ENCODE measurements at regions not wholly inside any gene's neighbourhood (a gene's known extent, or its start where the extent isn't known, plus 50 kb on each side); places are given as distances from the start of the nearest gene placed in this dataset.

DNA sequence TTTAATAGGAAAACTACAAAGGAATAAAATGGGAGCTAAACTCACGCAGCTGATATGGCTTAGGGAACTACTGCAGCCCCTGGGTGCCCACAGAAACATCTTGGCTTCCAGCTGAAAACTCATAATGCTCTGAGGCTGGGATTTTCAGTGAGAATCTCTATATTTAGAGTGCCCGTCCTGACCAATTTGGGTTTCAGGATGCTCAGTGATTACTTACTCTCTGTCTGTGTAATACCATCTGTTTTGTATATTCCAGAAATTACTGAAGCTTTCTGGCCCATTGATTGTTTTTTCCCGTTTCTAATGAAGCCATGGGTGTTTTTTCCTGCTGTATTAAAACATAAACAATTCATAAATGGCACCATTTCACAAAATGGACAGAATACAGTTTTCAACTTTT, 50.6 kb upstream of the ZNF385D start:
- no peak for DNase-seq (ENCODE audit: low spot score)

- DNase-seq (ENCODE audit: low spot score) = no peak
Observed at GRCh38 chr3:21803604-21804003, 52.6 kb upstream of the ZNF385D start.

DNA sequence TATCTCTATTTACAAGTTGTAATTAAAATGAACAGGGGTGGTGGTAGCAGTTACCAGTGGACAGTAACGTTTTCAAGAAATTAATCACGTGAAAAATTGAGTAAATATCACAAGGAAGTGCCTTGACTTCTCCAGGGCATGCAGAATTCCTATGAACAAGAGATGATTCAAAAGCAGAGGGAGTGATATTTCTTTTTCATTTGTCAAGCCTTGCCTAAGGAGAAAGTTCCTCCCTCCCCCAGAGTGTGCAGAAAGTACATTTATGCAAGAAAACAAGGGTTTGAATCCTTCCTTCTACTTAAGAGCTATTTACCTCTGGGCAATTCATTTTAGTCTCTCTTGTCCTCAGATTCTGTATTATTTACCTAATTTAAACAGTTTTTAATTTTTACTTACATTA, 53.3 kb upstream of the ZNF385D start:
- DNase-seq (ENCODE audit: low spot score) = no peak

DNA sequence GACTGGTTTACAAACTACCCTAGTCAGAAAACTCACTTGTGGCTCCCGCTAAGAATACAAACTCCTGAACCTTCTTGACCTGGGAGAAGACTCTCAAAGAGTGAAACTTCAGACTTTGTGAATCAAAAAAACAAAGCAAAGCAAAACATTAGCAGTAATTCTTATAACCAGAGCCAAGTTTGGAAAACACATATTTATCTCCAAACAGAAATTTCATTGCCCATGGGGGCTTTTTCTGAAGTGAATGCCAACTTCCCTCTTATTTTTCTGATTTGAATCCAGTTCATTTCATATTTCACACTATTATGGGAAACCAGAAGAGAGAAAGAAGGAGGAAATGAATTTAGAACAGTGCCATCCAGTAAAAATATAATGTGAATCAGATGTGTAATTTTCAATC, 55.7 kb upstream of the ZNF385D start:
- DNase-seq (ENCODE audit: low spot score) = no peak

- DNase-seq (ENCODE audit: low spot score) = no peak
Observed at GRCh38 chr3:21825684-21826083, 74.7 kb upstream of the ZNF385D start.

- no peak for DNase-seq (ENCODE audit: low spot score)
Observed at GRCh38 chr3:21826416-21826815, 75.4 kb upstream of the ZNF385D start.

GRCh38 chr3:21830541-21830940, 79.5 kb upstream of the ZNF385D start:
- DNase-seq (ENCODE audit: low spot score) = no peak

- DNase-seq (ENCODE audit: low spot score) = no peak
Observed at GRCh38 chr3:21835264-21835663, 84.3 kb upstream of the ZNF385D start.

DNA sequence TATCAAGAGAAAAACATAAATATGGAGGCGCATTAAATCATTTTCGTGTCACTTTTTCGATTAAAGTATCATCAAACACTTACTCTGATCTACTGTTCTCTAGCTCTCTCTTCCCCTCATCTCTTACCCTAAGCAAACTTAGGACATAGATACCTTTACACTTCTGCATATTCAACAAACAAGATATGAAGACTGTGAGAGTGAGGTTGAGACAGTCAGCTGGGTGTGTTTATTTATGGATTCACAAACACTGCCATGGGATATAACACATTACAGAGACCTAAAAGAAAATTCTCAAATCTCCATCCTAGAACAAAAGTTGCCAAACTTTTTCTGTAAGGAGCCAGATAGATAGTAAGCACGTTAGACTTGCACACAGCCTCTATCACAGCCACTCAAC, 85.2 kb upstream of the ZNF385D start:
- no peak for DNase-seq (ENCODE audit: low spot score)

- DNase-seq (ENCODE audit: low spot score) = no peak
Observed at GRCh38 chr3:21839176-21839575, 88.2 kb upstream of the ZNF385D start.

- DNase-seq (ENCODE audit: low spot score) = no peak
Observed at GRCh38 chr3:21839592-21839991, 88.6 kb upstream of the ZNF385D start.

DNA sequence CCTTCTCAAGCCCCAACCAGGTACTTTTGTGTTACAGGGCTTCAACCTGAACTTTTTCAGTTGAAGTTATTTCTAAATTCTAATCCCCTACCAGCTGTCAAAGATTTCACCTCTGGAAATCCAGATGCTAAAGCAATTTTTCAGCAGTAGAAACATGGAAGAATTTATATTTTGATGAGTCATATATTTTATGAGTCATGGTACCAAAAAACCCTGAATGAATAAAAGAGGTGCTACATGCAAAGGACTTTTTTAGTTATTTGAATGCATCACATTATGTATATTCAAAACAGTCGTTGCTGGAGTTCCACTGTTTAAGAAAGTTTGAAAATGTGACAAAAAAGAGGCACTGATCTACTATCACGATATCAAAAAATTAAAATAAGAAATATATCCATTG, 96.0 kb upstream of the ZNF385D start:
- DNase-seq (ENCODE audit: low spot score) = no peak

- no peak for DNase-seq (ENCODE audit: low spot score)
Observed at GRCh38 chr3:21859124-21860081, 108.4 kb upstream of the ZNF385D start.

DNA sequence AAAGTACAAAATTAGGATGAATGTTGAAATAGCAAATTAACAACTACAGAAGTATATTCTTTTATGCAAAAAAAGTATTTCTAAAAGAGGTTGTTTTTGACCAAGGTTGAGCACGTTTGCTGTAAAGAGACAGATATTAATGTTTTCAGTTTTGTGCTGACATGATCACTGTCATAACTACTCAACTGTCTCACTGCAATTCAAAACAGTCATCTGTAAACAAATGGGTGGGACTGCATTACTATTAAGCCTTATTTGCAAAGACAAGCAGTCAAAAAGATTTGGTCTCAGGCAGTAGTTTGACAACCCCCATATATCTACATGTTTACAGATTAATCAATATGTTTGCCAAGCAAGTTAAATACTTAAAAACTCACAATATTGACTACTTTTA, 109.1 kb upstream of the ZNF385D start:
- DNase-seq (ENCODE audit: low spot score) = no peak

- no peak for DNase-seq (ENCODE audit: low spot score)
Observed at GRCh38 chr3:21860657-21861056, 109.6 kb upstream of the ZNF385D start.

DNA sequence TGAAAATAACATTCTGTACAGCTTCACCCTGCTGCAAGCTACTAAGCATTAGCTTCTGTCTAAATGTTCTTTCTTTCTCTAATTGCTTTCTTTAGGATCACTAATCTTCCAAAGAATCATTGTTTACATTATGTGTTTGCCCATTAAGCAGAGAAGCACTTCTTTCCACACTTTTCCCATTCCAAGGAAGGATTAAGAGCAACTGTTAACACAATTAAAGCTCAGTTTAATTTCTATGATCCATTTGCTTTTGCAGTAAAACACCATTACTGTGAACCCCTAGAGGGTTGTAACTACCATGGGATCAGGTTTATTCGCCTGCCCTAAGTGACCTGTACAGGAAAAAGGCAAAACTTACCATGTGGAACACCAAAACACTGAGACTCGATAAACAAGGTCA, 125.8 kb upstream of the ZNF385D start:
- no peak for DNase-seq (ENCODE audit: low spot score)

- DNase-seq (ENCODE audit: low spot score) = no peak
Observed at GRCh38 chr3:21877214-21877754, 126.3 kb upstream of the ZNF385D start.

DNA sequence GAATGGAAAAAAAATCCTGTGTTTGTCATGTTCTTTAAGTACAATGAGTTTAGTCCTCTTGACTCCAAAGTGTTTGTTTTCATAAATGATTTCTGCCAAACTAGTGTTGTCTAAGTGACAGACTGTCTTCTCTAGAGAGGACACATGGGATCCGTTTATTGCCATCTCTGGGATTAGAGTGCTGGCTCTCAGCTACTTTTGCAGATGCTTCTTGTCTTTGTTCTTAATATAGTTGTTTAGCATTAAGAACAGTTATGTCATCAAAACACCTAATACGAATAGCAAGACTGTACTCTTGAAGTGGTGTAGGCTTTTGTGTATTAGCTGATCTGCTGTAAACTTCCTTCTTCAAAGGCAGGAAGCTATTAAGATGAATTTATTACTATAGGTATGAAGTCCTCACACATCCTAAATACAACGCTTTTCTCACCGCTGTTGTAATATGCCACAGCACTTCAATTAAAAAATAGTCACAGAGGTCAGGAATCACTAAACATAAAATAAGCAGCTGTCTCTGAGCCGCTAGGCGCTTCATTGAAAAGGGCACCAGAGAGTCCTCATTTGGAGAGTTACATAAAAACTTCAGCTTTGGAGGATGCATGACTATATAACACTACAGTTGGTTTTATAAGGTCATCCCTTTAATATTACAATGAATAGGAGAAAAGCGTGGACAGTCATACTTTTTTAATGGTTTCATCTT, 128.3 kb upstream of the ZNF385D start:
- no peak for DNase-seq (ENCODE audit: low spot score)

GRCh38 chr3:21888656-21889055, 137.6 kb upstream of the ZNF385D start:
- DNase-seq (ENCODE audit: low spot score) = no peak

GRCh38 chr3:21889166-21889565, 138.2 kb upstream of the ZNF385D start:
- DNase-seq (ENCODE audit: low spot score) = no peak

DNA sequence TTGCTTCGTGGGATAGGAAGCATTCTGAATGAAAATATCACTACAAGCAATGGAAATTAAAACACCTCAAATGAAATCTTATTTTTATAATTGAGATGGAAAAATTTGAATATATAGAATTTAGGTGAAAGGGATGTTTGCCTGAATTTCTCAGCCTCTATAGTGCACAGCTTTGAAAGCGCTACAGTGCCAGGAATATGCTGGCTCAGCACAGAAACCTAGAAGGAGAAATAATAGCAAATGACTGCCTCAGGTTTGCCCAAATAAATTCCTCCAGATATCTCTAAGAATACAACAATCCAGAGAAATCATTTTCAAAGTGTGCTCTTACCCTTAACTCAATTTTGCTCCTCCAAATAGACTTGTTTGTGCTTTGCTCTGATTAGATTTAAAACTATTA, 141.1 kb upstream of the ZNF385D start:
- DNase-seq (ENCODE audit: low spot score) = no peak

GRCh38 chr3:21893242-21893641, 142.2 kb upstream of the ZNF385D start:
- no peak for DNase-seq (ENCODE audit: low spot score)
